IMR-90 (cell line): ENCODE measurements at regions not wholly inside any gene's neighbourhood (a gene's known extent, or its start where the extent isn't known, plus 50 kb on each side); places are given as distances from the start of the nearest gene placed in this dataset.

Experiments used
- ATAC-seq: fragments of 200-7000 bp; cut with Tn5 transposase; 2 replicates; pipeline ENCODE4 v1.9.1; 2020; ENCODE audit warnings: low read depth, mild to moderate bottlenecking, moderate library complexity
- BruUV-seq: library from RNA; stranded (reverse); fragments of 400-500 nt; replicated peaks from 2 replicates; lab custom pipeline; 2021; lab: Mats Ljungman, UMichigan
- CTCF ChIA-PET: fragments of 300-600 bp; formaldehyde crosslinking; extraction: SDS; loops from one replicate; lab custom pipeline; 2021; ENCODE audit warnings: antibody characterized with exemption; lab: Yijun Ruan, JAX
- POLR2A ChIA-PET: fragments of 300-600 bp; sonication (Branson Sonifier 250); formaldehyde crosslinking; loops from one replicate; lab custom pipeline; 2022; ENCODE audit warnings: antibody characterized with exemption; ENCODE audit not compliant: unreplicated experiment; lab: Charles Lee
- DNase-seq: peaks from one replicate; pipeline ENCODE4 v3.0.0; 2013
- H2AFZ ChIP-seq: replicated peaks from 2 replicates; pipeline ENCODE3; 2013; ENCODE audit warnings: low read length, mild to moderate bottlenecking; ENCODE audit not compliant: poor library complexity
- H2AK5ac ChIP-seq: 2 replicates; pipeline ENCODE4 v1.6.1; 2013; ENCODE audit warnings: low read depth, low read length, inconsistent platforms
- H2AK9ac ChIP-seq: replicated peaks from 2 replicates; pipeline ENCODE3; 2013; ENCODE audit warnings: mild to moderate bottlenecking, low read depth, low read length, moderate library complexity; ENCODE audit not compliant: poor library complexity
- H2BK120ac ChIP-seq: 2 replicates; pipeline ENCODE4 v1.6.1; 2013; ENCODE audit warnings: low read depth, low read length, inconsistent platforms
- H2BK15ac ChIP-seq: 3 replicates; pipeline ENCODE4 v1.6.1; 2013; ENCODE audit warnings: low read depth, low read length, inconsistent platforms
- H2BK20ac ChIP-seq: 2 replicates; pipeline ENCODE4 v1.6.1; 2013; ENCODE audit warnings: low read depth, mild to moderate bottlenecking, inconsistent platforms, low read length, moderate library complexity
- H2BK5ac ChIP-seq: 2 replicates; pipeline ENCODE4 v1.6.1; 2013; ENCODE audit warnings: mild to moderate bottlenecking, low read depth, low read length, inconsistent platforms; ENCODE audit not compliant: poor library complexity, severe bottlenecking
- H3K14ac ChIP-seq: replicated peaks from 2 replicates; pipeline ENCODE4 v1.6.1; 2013; ENCODE audit warnings: low read depth, low read length, inconsistent platforms
- H3K18ac ChIP-seq: 2 replicates; pipeline ENCODE4 v1.6.1; 2013; ENCODE audit warnings: low read depth, low read length, control low read depth
- H3K23ac ChIP-seq: 2 replicates; pipeline ENCODE4 v1.6.1; 2013; ENCODE audit warnings: low read depth, low read length, inconsistent platforms
- H3K27ac ChIP-seq: 2 replicates; pipeline ENCODE4 v1.5.1; 2013; ENCODE audit warnings: mild to moderate bottlenecking, control low read depth, low read length; ENCODE audit not compliant: insufficient read depth
- H3K27me3 ChIP-seq: 2 replicates; pipeline ENCODE4 v1.6.1; 2013; ENCODE audit warnings: low read length; ENCODE audit not compliant: control insufficient read depth, insufficient read depth
- H3K36me3 ChIP-seq: 2 replicates; pipeline ENCODE4 v1.6.1; 2013; ENCODE audit warnings: low read length, mixed read lengths; ENCODE audit not compliant: control insufficient read depth, insufficient read depth
- H3K4ac ChIP-seq: 2 replicates; pipeline ENCODE4 v1.6.1; 2013; ENCODE audit warnings: low read depth, low read length, inconsistent platforms
- H3K4me1 ChIP-seq: 2 replicates; pipeline ENCODE4 v1.6.1; 2013; ENCODE audit warnings: low read length, mixed read lengths; ENCODE audit not compliant: control insufficient read depth, insufficient read depth
- H3K4me2 ChIP-seq: 2 replicates; pipeline ENCODE4 v1.6.1; 2013; ENCODE audit warnings: low read depth, mild to moderate bottlenecking, control low read depth, low read length, moderate library complexity
- H3K4me3 ChIP-seq: 2 replicates; pipeline ENCODE4 v1.5.1; 2013; ENCODE audit warnings: low read depth, mild to moderate bottlenecking, control low read depth, low read length, moderate library complexity; ENCODE audit not compliant: insufficient read depth
- H3K56ac ChIP-seq: 2 replicates; pipeline ENCODE4 v1.6.1; 2013; ENCODE audit warnings: low read length, inconsistent platforms; ENCODE audit not compliant: insufficient read depth; ENCODE audit errors: extremely low read depth
- H3K79me1 ChIP-seq, 2 experiments: 2 replicates each; pipeline ENCODE4 v1.6.1; 2013; ENCODE audit warnings: low read length in 2 of 2, inconsistent platforms in 1 of 2, low read depth in 1 of 2
- H3K9ac ChIP-seq: 2 replicates; pipeline ENCODE4 v1.6.1; 2013; ENCODE audit warnings: low read depth, low read length, control low read depth
- H3K9me1 ChIP-seq: 2 replicates; pipeline ENCODE4 v1.6.1; 2013; ENCODE audit warnings: low read length, inconsistent platforms; ENCODE audit not compliant: insufficient read depth
- H3K9me3 ChIP-seq: 2 replicates; pipeline ENCODE4 v1.6.1; 2013; ENCODE audit warnings: low read length; ENCODE audit not compliant: control insufficient read depth, insufficient read depth
- H4K20me1 ChIP-seq: 2 replicates; pipeline ENCODE4 v1.6.1; 2013; ENCODE audit warnings: low read length, inconsistent platforms; ENCODE audit not compliant: insufficient read depth
- H4K5ac ChIP-seq: 2 replicates; pipeline ENCODE4 v1.6.1; 2013; ENCODE audit warnings: mild to moderate bottlenecking, low read depth, low read length, control low read depth
- H4K8ac ChIP-seq, 2 experiments: 2 replicates each; pipeline ENCODE4 v1.6.1; 2013; ENCODE audit warnings: low read depth in 2 of 2, low read length in 2 of 2, control low read depth in 1 of 2, inconsistent platforms in 1 of 2
- H4K91ac ChIP-seq: 2 replicates; pipeline ENCODE4 v1.6.1; 2013; ENCODE audit warnings: low read depth, low read length, inconsistent platforms; ENCODE audit not compliant: insufficient read depth
- CEBPB ChIP-seq: IDR thresholded peaks from 2 replicates; pipeline ENCODE4 v1.6.1; 2012; ENCODE audit warnings: low read depth, low read length, improper control_type of control experiment
- FOS ChIP-seq: fragments of 150-350 bp; IDR thresholded peaks from 2 replicates; pipeline ENCODE4 v1.6.1; 2016; ENCODE audit warnings: low read depth, low read length
- WGBS, 2 experiments: methylation state at CpG; one replicate each; pipeline versions ENCODE4 v1.1.5 to v1.1.7; 2013; ENCODE audit warnings: missing lambda C conversion rate in 2 of 2; ENCODE audit not compliant: insufficient read length in 1 of 2; ENCODE audit errors: extremely low coverage in 2 of 2; 5-methylcytosine and 5-hydroxymethylcytosine counted together
- dilution Hi-C: fragments of 300-500 bp; cut with HindIII; formaldehyde crosslinking; loops from one replicate; pipeline ENCODE4 v1.14.3; 2018; ENCODE audit warnings: low sequenced_read_pairs; ENCODE audit not compliant: unreplicated experiment
- in situ Hi-C: fragments of 300-500 bp; cut with MboI; formaldehyde crosslinking; loops from 3 replicates; pipeline ENCODE4 v1.14.3; 2019; ENCODE audit warnings: low sequenced_read_pairs, inconsistent platforms, mixed read lengths
- intact Hi-C: fragments of 100-400 bp; cut with micrococcal nuclease; formaldehyde crosslinking; loops from 2 replicates; pipeline ENCODE4 v1.10.0; 2022

- dilution Hi-C loops (no loop called here), in situ Hi-C loops (no loop called here), intact Hi-C loops (no loop called here)
- BruUV-seq: no TSS peak
- no peak overlapping the region for H2BK15ac ChIP-seq
- no peak overlapping the region for H2BK20ac ChIP-seq
- no peak overlapping the region for H3K4me3 ChIP-seq
- no peak overlapping the region for H3K56ac ChIP-seq
- H3K9me3 ChIP-seq: no peaks in the 10 kb centered on the region
- ChIA-PET CTCF (no interaction called here), POLR2A (no interaction called here)
- no peak overlapping the region for H3K18ac ChIP-seq
- no CpG with 5 or more reads among the region's 2 CpGs for WGBS, 2 experiments
- H3K27ac ChIP-seq: no peak overlapping the region
- DNase-seq: peak; percentile 1
- ATAC-seq: no peak
- H4K5ac ChIP-seq: no peak overlapping the region
- no peak overlapping the region for H2AK9ac ChIP-seq
- no peak overlapping the region for H2AK5ac ChIP-seq
- no peaks in the 10 kb centered on the region for H3K27me3 ChIP-seq
- no peaks in the 10 kb centered on the region for H3K36me3 ChIP-seq
- H3K23ac ChIP-seq: no peak overlapping the region
- no peak overlapping the region for H2BK5ac ChIP-seq
- no peaks in the 10 kb centered on the region for H4K20me1 ChIP-seq
- H3K9me1 ChIP-seq: no peaks in the 10 kb centered on the region
- H2AFZ ChIP-seq: no peak overlapping the region
- H3K79me1 ChIP-seq: no peaks in the 10 kb centered on the region
- H3K4me2 ChIP-seq: no peak overlapping the region
- no peak overlapping the region for H2BK120ac ChIP-seq
- no peak overlapping the region for H4K8ac ChIP-seq
- H3K4me1 ChIP-seq: no peaks in the 10 kb centered on the region
- H3K14ac ChIP-seq: no peak overlapping the region
- no peak overlapping the region for H4K91ac ChIP-seq
- no peak overlapping the region for H3K4ac ChIP-seq
- no peak overlapping the region for H3K9ac ChIP-seq
- TF ChIP-seq CEBPB (no peak), FOS (no peak)
Measured at GRCh38 chr2:228522276-228522675, 340.8 kb upstream of the SPHKAP start.
